Natural killer cell (primary cell): ENCODE measurements at regions not wholly inside any gene's neighbourhood (a gene's known extent, or its start where the extent isn't known, plus 50 kb on each side); places are given as distances from the start of the nearest gene placed in this dataset.

Experiments used
- ATAC-seq, 3 donors: fragments of 150-1000 bp in 2 of 3; fragments of 200-7000 bp in 1 of 3; cut with Tn5 transposase; 1 replicate in 1 of 3; 2 replicates in 2 of 3; pipeline ENCODE4 v1.10.0; 2021; ENCODE audit warnings: mild to moderate bottlenecking in 2 of 3, moderate library complexity in 2 of 3
- DNase-seq, 2 donors: peaks; one replicate each; pipeline versions ENCODE4 v3.0.0 to v3.0.0-alpha.2; 2013 to 2021; ENCODE audit warnings: mixed read lengths in 1 of 2
- H3K27ac ChIP-seq: one replicate; pipeline ENCODE4 v1.5.1; 2013; ENCODE audit warnings: mild to moderate bottlenecking, low read length
- H3K27me3 ChIP-seq: one replicate; pipeline ENCODE4 v1.6.1; 2013; ENCODE audit warnings: low read length; ENCODE audit not compliant: control insufficient read depth, insufficient read depth
- H3K36me3 ChIP-seq: one replicate; pipeline ENCODE4 v1.6.1; 2013; ENCODE audit warnings: low read length; ENCODE audit not compliant: control insufficient read depth, insufficient read depth
- H3K4me1 ChIP-seq: one replicate; pipeline ENCODE4 v1.6.1; 2013; ENCODE audit warnings: low read length; ENCODE audit not compliant: control insufficient read depth, insufficient read depth
- H3K4me3 ChIP-seq: one replicate; pipeline ENCODE4 v1.5.1; 2013; ENCODE audit warnings: low read length
- H3K9me3 ChIP-seq: one replicate; pipeline ENCODE4 v1.6.1; 2013; ENCODE audit warnings: low read length; ENCODE audit not compliant: control insufficient read depth, insufficient read depth
- H3K27ac Mint-ChIP-seq, 2 donors: one replicate each; pipeline ENCODE4 v1.8.0; 2022; ENCODE audit warnings: mild to moderate bottlenecking in 2 of 2, mixed read lengths in 2 of 2, moderate library complexity in 1 of 2
- H3K27me3 Mint-ChIP-seq, 2 donors: one replicate each; pipeline ENCODE4 v1.8.0; 2022; ENCODE audit warnings: low read depth in 2 of 2, mixed read lengths in 2 of 2
- H3K36me3 Mint-ChIP-seq: one replicate; pipeline ENCODE4 v1.8.0; 2022; ENCODE audit warnings: mixed read lengths
- H3K4me1 Mint-ChIP-seq, 2 donors: one replicate each; pipeline ENCODE4 v1.8.0; 2022; ENCODE audit warnings: mixed read lengths in 2 of 2
- H3K4me3 Mint-ChIP-seq: one replicate; pipeline ENCODE4 v1.8.0; 2022; ENCODE audit warnings: mild to moderate bottlenecking, moderate library complexity, mixed read lengths
- H3K9me3 Mint-ChIP-seq, 2 donors: one replicate each; pipeline ENCODE4 v1.8.0; 2022; ENCODE audit warnings: mixed read lengths in 2 of 2
- CTCF ChIP-seq: fragments of 200-600 bp; IDR thresholded peaks from one replicate; pipeline ENCODE4 v1.8.0; 2022; ENCODE audit warnings: antibody characterized with exemption
- WGBS: methylation state at CpG from one replicate; pipeline ENCODE4 v1.1.7; 2013; ENCODE audit warnings: missing lambda C conversion rate; ENCODE audit not compliant: insufficient coverage; 5-methylcytosine and 5-hydroxymethylcytosine counted together
- intact Hi-C: fragments of 100-400 bp; cut with micrococcal nuclease; formaldehyde crosslinking; loops from one replicate; pipeline ENCODE4 v1.14.2; 2022

- WGBS, result 86% methylated on average over 4 of the region's 4 CpGs
- Mint-ChIP-seq H3K9me3 (peaks cover 6 to 19% of the 10 kb centered on the region in 2 donors), H3K36me3 (no peaks in the 10 kb centered on the region), H3K4me1 (no peaks in the 10 kb centered on the region), H3K4me3 (no peak overlapping the region), H3K27me3 (no peaks in the 10 kb centered on the region), H3K27ac (no peak overlapping the region)
- H3K4me1 ChIP-seq, result no peaks in the 10 kb centered on the region
- no peak for TF ChIP-seq CTCF
- H3K4me3 ChIP-seq, result no peak overlapping the region
- H3K27ac ChIP-seq, result no peak overlapping the region
- DNase-seq (no peak), ATAC-seq (no peak)
- intact Hi-C loops, result no loop called here
- H3K36me3 ChIP-seq, result no peaks in the 10 kb centered on the region
- no peaks in the 10 kb centered on the region for H3K27me3 ChIP-seq
- no peaks in the 10 kb centered on the region for H3K9me3 ChIP-seq
Measured at GRCh38 chr5:19369561-19369960, 618.4 kb downstream of the CDH18 start.

GRCh38 chr5:19370655-19371386 lies 617.2 kb downstream of the CDH18 start:
- Histone ChIP-seq H3K27ac (no peak overlapping the region), H3K4me3 (no peak overlapping the region), H3K4me1 (no peaks in the 10 kb centered on the region), H3K27me3 (no peaks in the 10 kb centered on the region), H3K9me3 (no peaks in the 10 kb centered on the region), H3K36me3 (no peaks in the 10 kb centered on the region)
- intact Hi-C loops, result no loop called here
- Mint-ChIP-seq H3K27me3 (no peaks in the 10 kb centered on the region), H3K9me3 (peaks cover 5 to 18% of the 10 kb centered on the region in 2 donors), H3K27ac (no peak overlapping the region), H3K4me1 (no peaks in the 10 kb centered on the region), H3K4me3 (no peak overlapping the region), H3K36me3 (no peaks in the 10 kb centered on the region)
- WGBS, result no CpG with 5 or more reads among the region's 2 CpGs
- ATAC-seq (no peak), DNase-seq (no peak)
- no peak for TF ChIP-seq CTCF

GRCh38 chr5:19388391-19388790 lies 599.6 kb downstream of the CDH18 start:
- 69% methylated on average over 5 of the region's 7 CpGs for WGBS
- intact Hi-C loops, result no loop called here
- DNase-seq, result no peak
- Mint-ChIP-seq H3K9me3 (peaks cover 18 to 20% of the 10 kb centered on the region in 2 donors), H3K36me3 (peaks cover 5% of the 10 kb centered on the region), H3K27me3 (no peaks in the 10 kb centered on the region), H3K4me3 (no peak overlapping the region), H3K27ac (no peak overlapping the region), H3K4me1 (no peaks in the 10 kb centered on the region)
- H3K27me3 ChIP-seq, result no peaks in the 10 kb centered on the region
- H3K9me3 ChIP-seq, result peaks cover 2% of the 10 kb centered on the region
- no peak for ATAC-seq
- TF ChIP-seq CTCF, result no peak
- no peak overlapping the region for H3K27ac ChIP-seq
- H3K36me3 ChIP-seq, result no peaks in the 10 kb centered on the region
- no peaks in the 10 kb centered on the region for H3K4me1 ChIP-seq
- H3K4me3 ChIP-seq, result no peak overlapping the region

- H3K4me3 Mint-ChIP-seq, result no peak overlapping the region
- no peaks in the 10 kb centered on the region for H3K27me3 Mint-ChIP-seq
- TF ChIP-seq CTCF, result no peak
- ATAC-seq (no peak), DNase-seq (no peak)
- intact Hi-C loops, result no loop called here
- no peak overlapping the region for H3K4me3 ChIP-seq
- no peaks in the 10 kb centered on the region for H3K36me3 ChIP-seq
- no peaks in the 10 kb centered on the region for H3K36me3 Mint-ChIP-seq
- no peaks in the 10 kb centered on the region for H3K4me1 ChIP-seq
- H3K9me3 Mint-ChIP-seq, result peaks cover 4 to 8% of the 10 kb centered on the region in 2 donors
- WGBS, result no CpG with 5 or more reads among the region's 1 CpG
- H3K9me3 ChIP-seq, result peaks cover 5% of the 10 kb centered on the region
- H3K27me3 ChIP-seq, result no peaks in the 10 kb centered on the region
- no peaks in the 10 kb centered on the region for H3K4me1 Mint-ChIP-seq
- H3K27ac Mint-ChIP-seq, result no peak overlapping the region
- H3K27ac ChIP-seq, result no peak overlapping the region
Measured at GRCh38 chr5:19401032-19401431, 587.0 kb downstream of the CDH18 start.
